ENCODE measurements at regions not wholly inside any gene's neighbourhood (a gene's known extent, or its start where the extent isn't known, plus 50 kb on each side); places are given as distances from the start of the nearest gene placed in this dataset.

- FAIRE-seq (no peak), DNase-seq (no peak)
- no peak for TF ChIP-seq CTCF (IDR thresholded peaks at IDR 0.05; ENCODE audit: borderline replicate concordance, extremely low read depth, insufficient read depth)
- H3K36me3 ChIP-seq (ENCODE audit: control insufficient read depth in 2 of 3, insufficient read depth in 3 of 3, low read length in 3 of 3) = no peaks in the 10 kb centered on the region
- no peak overlapping the region for H3K4me3 ChIP-seq (ENCODE audit: low read length in 3 of 3)
- H3K4me1 ChIP-seq (ENCODE audit: control insufficient read depth in 2 of 3, insufficient read depth in 2 of 3, low read depth in 1 of 3, low read length in 3 of 3) = no peaks in the 10 kb centered on the region
- no peaks in the 10 kb centered on the region for H3K27me3 ChIP-seq (ENCODE audit: control insufficient read depth, insufficient read depth, low read length)
- intact Hi-C loops (cut with DNase I) = no loop called here
- no peak overlapping the region for H3K27ac ChIP-seq (ENCODE audit: low read depth in 2 of 2, low read length in 2 of 2)
- no peaks in the 10 kb centered on the region for H3K9me3 ChIP-seq (ENCODE audit: control insufficient read depth in 2 of 3, insufficient read depth in 1 of 3, low read length in 3 of 3)
- no peak overlapping the region for H3K9ac ChIP-seq (ENCODE audit: low read length in 3 of 3)
These were observed 115.2 kb upstream of the FRG1 start for GRCh38 chr4:189825466-189825865.

- H3K27ac ChIP-seq (ENCODE audit: low read depth in 2 of 2, low read length in 2 of 2) = no peak overlapping the region
- no peaks in the 10 kb centered on the region for H3K36me3 ChIP-seq (ENCODE audit: control insufficient read depth in 2 of 3, insufficient read depth in 3 of 3, low read length in 3 of 3)
- H3K9ac ChIP-seq (ENCODE audit: low read length in 3 of 3) = no peak overlapping the region
- TF ChIP-seq CTCF (IDR thresholded peaks at IDR 0.05; ENCODE audit: borderline replicate concordance, extremely low read depth, insufficient read depth) = no peak
- intact Hi-C loops (cut with DNase I) = no loop called here
- H3K9me3 ChIP-seq (ENCODE audit: control insufficient read depth in 2 of 3, insufficient read depth in 1 of 3, low read length in 3 of 3) = no peaks in the 10 kb centered on the region
- H3K27me3 ChIP-seq (ENCODE audit: control insufficient read depth, insufficient read depth, low read length) = no peaks in the 10 kb centered on the region
- no peak overlapping the region for H3K4me3 ChIP-seq (ENCODE audit: low read length in 3 of 3)
- no peaks in the 10 kb centered on the region for H3K4me1 ChIP-seq (ENCODE audit: control insufficient read depth in 2 of 3, insufficient read depth in 2 of 3, low read depth in 1 of 3, low read length in 3 of 3)
- DNase-seq (no peak), FAIRE-seq (no peak)
These were observed 114.0 kb upstream of the FRG1 start for GRCh38 chr4:189826657-189827056.

GRCh38 chr4:189828081-189828697, 112.5 kb upstream of the FRG1 start:
- Histone ChIP-seq H3K9me3 (ENCODE audit: control insufficient read depth in 2 of 3, insufficient read depth in 1 of 3, low read length in 3 of 3) (no peaks in the 10 kb centered on the region), H3K36me3 (ENCODE audit: control insufficient read depth in 2 of 3, insufficient read depth in 3 of 3, low read length in 3 of 3) (no peaks in the 10 kb centered on the region), H3K4me1 (ENCODE audit: control insufficient read depth in 2 of 3, insufficient read depth in 2 of 3, low read depth in 1 of 3, low read length in 3 of 3) (no peaks in the 10 kb centered on the region), H3K27me3 (ENCODE audit: control insufficient read depth, insufficient read depth, low read length) (no peaks in the 10 kb centered on the region), H3K9ac (ENCODE audit: low read length in 3 of 3) (no peak overlapping the region), H3K27ac (ENCODE audit: low read depth in 2 of 2, low read length in 2 of 2) (no peak overlapping the region), H3K4me3 (ENCODE audit: low read length in 3 of 3) (no peak overlapping the region)
- FAIRE-seq = no peak
- no peak for DNase-seq
- TF ChIP-seq CTCF (IDR thresholded peaks at IDR 0.05; ENCODE audit: borderline replicate concordance, extremely low read depth, insufficient read depth) = no peak
- intact Hi-C loops (cut with DNase I) = no loop called here

- intact Hi-C loops (cut with DNase I) = no loop called here
- no peak for FAIRE-seq
- Histone ChIP-seq H3K27ac (ENCODE audit: low read depth in 2 of 2, low read length in 2 of 2) (no peak overlapping the region), H3K9me3 (ENCODE audit: control insufficient read depth in 2 of 3, insufficient read depth in 1 of 3, low read length in 3 of 3) (no peaks in the 10 kb centered on the region), H3K36me3 (ENCODE audit: control insufficient read depth in 2 of 3, insufficient read depth in 3 of 3, low read length in 3 of 3) (no peaks in the 10 kb centered on the region), H3K27me3 (ENCODE audit: control insufficient read depth, insufficient read depth, low read length) (no peaks in the 10 kb centered on the region), H3K4me1 (ENCODE audit: control insufficient read depth in 2 of 3, insufficient read depth in 2 of 3, low read depth in 1 of 3, low read length in 3 of 3) (no peaks in the 10 kb centered on the region), H3K4me3 (ENCODE audit: low read length in 3 of 3) (no peak overlapping the region), H3K9ac (ENCODE audit: low read length in 3 of 3) (no peak overlapping the region)
- no peak for DNase-seq
- no peak for TF ChIP-seq CTCF (IDR thresholded peaks at IDR 0.05; ENCODE audit: borderline replicate concordance, extremely low read depth, insufficient read depth)
These were observed 108.1 kb upstream of the FRG1 start for GRCh38 chr4:189832528-189832927.
